NT2/D1 (cell line): ENCODE measurements at regions not wholly inside any gene's neighbourhood (a gene's known extent, or its start where the extent isn't known, plus 50 kb on each side); places are given as distances from the start of the nearest gene placed in this dataset.

Experiments
- DNase-seq: peaks from one replicate; pipeline ENCODE4 v3.0.0-alpha.2; 2011; ENCODE audit warnings: low read depth, low spot score
- H3K27me3 ChIP-seq: 2 replicates; pipeline ENCODE4 v1.6.0; 2011; ENCODE audit warnings: mild to moderate bottlenecking; ENCODE audit not compliant: insufficient read length, insufficient read depth
- H3K36me3 ChIP-seq: 2 replicates; pipeline ENCODE4 v1.6.1; 2011; ENCODE audit warnings: mild to moderate bottlenecking, low read length, mixed read lengths; ENCODE audit not compliant: insufficient read depth, insufficient read length
- H3K4me1 ChIP-seq: 2 replicates; pipeline ENCODE4 v1.5.1; 2011; ENCODE audit not compliant: insufficient read depth, insufficient read length
- H3K4me3 ChIP-seq: 2 replicates; pipeline ENCODE4 v1.5.1; 2011; ENCODE audit warnings: low read depth; ENCODE audit not compliant: insufficient read length
- H3K9ac ChIP-seq: 2 replicates; pipeline ENCODE4 v1.6.0; 2011; ENCODE audit warnings: low read depth; ENCODE audit not compliant: insufficient read length
- H3K9me3 ChIP-seq: 2 replicates; pipeline ENCODE4 v1.5.1; 2011; ENCODE audit warnings: mild to moderate bottlenecking, low read length; ENCODE audit not compliant: insufficient read depth
- SUZ12 ChIP-seq: IDR thresholded peaks from 2 replicates; pipeline ENCODE4 v1.6.1; 2011; ENCODE audit not compliant: insufficient read length, insufficient read depth; ENCODE audit errors: extremely low read depth
- YY1 ChIP-seq: IDR thresholded peaks from 2 replicates; pipeline ENCODE4 v1.6.1; 2011; ENCODE audit not compliant: insufficient read length, insufficient read depth
- ZNF274 ChIP-seq: IDR thresholded peaks from 2 replicates; pipeline ENCODE4 v1.6.1; 2011; ENCODE audit warnings: mild to moderate bottlenecking, low read depth, low read length

GRCh38 chr3:31442755-31443154, 90.0 kb upstream of the STT3B start:
- DNase-seq: no peak
- no peaks in the 10 kb centered on the region for H3K36me3 ChIP-seq
- H3K27me3 ChIP-seq: no peaks in the 10 kb centered on the region
- H3K9ac ChIP-seq: no peak overlapping the region
- no peak for TF ChIP-seq SUZ12
- TF ChIP-seq ZNF274: no peak
- TF ChIP-seq YY1: no peak
- H3K4me3 ChIP-seq: no peak overlapping the region
- H3K9me3 ChIP-seq: peaks cover 3% of the 10 kb centered on the region
- H3K4me1 ChIP-seq: no peaks in the 10 kb centered on the region

- TF ChIP-seq YY1: no peak
- no peak for TF ChIP-seq ZNF274
- TF ChIP-seq SUZ12: no peak
- Histone ChIP-seq H3K27me3 (no peaks in the 10 kb centered on the region), H3K4me1 (no peaks in the 10 kb centered on the region), H3K4me3 (no peak overlapping the region), H3K9ac (no peak overlapping the region), H3K9me3 (no peaks in the 10 kb centered on the region), H3K36me3 (no peaks in the 10 kb centered on the region)
- DNase-seq: no peak
Measured at GRCh38 chr3:31444220-31445142, 88.2 kb upstream of the STT3B start.

- Histone ChIP-seq H3K4me1 (no peaks in the 10 kb centered on the region), H3K4me3 (no peak overlapping the region)
- TF ChIP-seq ZNF274: no peak
- TF ChIP-seq SUZ12: no peak
- TF ChIP-seq YY1: no peak
Measured at GRCh38 chr3:31445701-31446100, 87.0 kb upstream of the STT3B start.

GRCh38 chr3:31448035-31448881, 84.5 kb upstream of the STT3B start:
- Histone ChIP-seq H3K4me3 (no peak overlapping the region), H3K9ac (no peak overlapping the region), H3K27me3 (no peaks in the 10 kb centered on the region), H3K36me3 (no peaks in the 10 kb centered on the region), H3K4me1 (no peaks in the 10 kb centered on the region), H3K9me3 (0 out of 2 replicates have a peak, but pooled peaks cover 5% of the 10 kb centered on the region)
- TF ChIP-seq YY1 (no peak), SUZ12 (no peak), ZNF274 (no peak)
- DNase-seq: peak; percentile 18

More at GRCh38 chr3:31445701-31446100, 87.0 kb upstream of the STT3B start:
- DNase-seq: no peak
- Histone ChIP-seq H3K9me3 (0 out of 2 replicates have a peak, but pooled peaks cover 5% of the 10 kb centered on the region), H3K27me3 (no peaks in the 10 kb centered on the region), H3K36me3 (no peaks in the 10 kb centered on the region), H3K9ac (no peak overlapping the region)

- TF ChIP-seq SUZ12: no peak
- TF ChIP-seq ZNF274: no peak
- TF ChIP-seq YY1: no peak
- Histone ChIP-seq H3K4me1 (no peaks in the 10 kb centered on the region), H3K9me3 (0 out of 2 replicates have a peak, but pooled peaks cover 5% of the 10 kb centered on the region), H3K4me3 (no peak overlapping the region), H3K9ac (no peak overlapping the region), H3K36me3 (no peaks in the 10 kb centered on the region), H3K27me3 (no peaks in the 10 kb centered on the region)
- DNase-seq: no peak
Measured at GRCh38 chr3:31448882-31449243, 83.9 kb upstream of the STT3B start.

- no peak for DNase-seq
- Histone ChIP-seq H3K9me3 (0 out of 2 replicates have a peak, but pooled peaks cover 5% of the 10 kb centered on the region), H3K4me3 (no peak overlapping the region), H3K4me1 (no peaks in the 10 kb centered on the region), H3K9ac (no peak overlapping the region), H3K27me3 (no peaks in the 10 kb centered on the region), H3K36me3 (no peaks in the 10 kb centered on the region)
- TF ChIP-seq SUZ12 (no peak), YY1 (no peak), ZNF274 (no peak)
Measured at GRCh38 chr3:31449318-31449717, 83.4 kb upstream of the STT3B start.
